ENCODE measurements at regions not wholly inside any gene's neighbourhood (a gene's known extent, or its start where the extent isn't known, plus 50 kb on each side); places are given as distances from the start of the nearest gene placed in this dataset.

GRCh38 chr9:80797831-80798688 lies 891.3 kb downstream of the TLE1 start:
- no peak overlapping the region for H2AFZ ChIP-seq (ENCODE audit: low read depth, low read length, severe bottlenecking)
- H3K27ac ChIP-seq (ENCODE audit: low read depth, low read length), result no peak overlapping the region
- TF ChIP-seq EZH2phosphoT487 (conservative IDR thresholded peaks at IDR 0.05; ENCODE audit: low read length) (no peak), CTCF (IDR thresholded peaks at IDR 0.05; ENCODE audit: insufficient read depth, low read length, poor library complexity, severe bottlenecking) (no peak)
- no peak overlapping the region for H3K9ac ChIP-seq (ENCODE audit: low read length)
- no peaks in the 10 kb centered on the region for H3K9me3 ChIP-seq (ENCODE audit: insufficient read depth, low read length)
- H3K4me2 ChIP-seq (ENCODE audit: low read depth, low read length, poor library complexity, severe bottlenecking), result no peak overlapping the region
- H3K27me3 ChIP-seq (ENCODE audit: low read length), result no peaks in the 10 kb centered on the region
- H3F3A ChIP-seq (ENCODE audit: insufficient read depth), result no peaks in the 10 kb centered on the region
- no peaks in the 10 kb centered on the region for H4K20me1 ChIP-seq (ENCODE audit: low read depth, low read length)
- H3K9me2 ChIP-seq (replicated peaks; ENCODE audit: insufficient read depth, low read length), result no peaks in the 10 kb centered on the region
- H3K4me3 ChIP-seq (ENCODE audit: insufficient read depth, low read length, poor library complexity, severe bottlenecking), result no peak overlapping the region
- H3K36me3 ChIP-seq (ENCODE audit: low read length), result no peaks in the 10 kb centered on the region
- H3K79me2 ChIP-seq (ENCODE audit: insufficient read depth, low read length), result no peaks in the 10 kb centered on the region

GRCh38 chr9:80797101-80797829 lies 892.1 kb downstream of the TLE1 start:
- Histone ChIP-seq H3K9me2 (replicated peaks; ENCODE audit: insufficient read depth, low read length) (no peaks in the 10 kb centered on the region), H3K27me3 (ENCODE audit: low read length) (no peaks in the 10 kb centered on the region), H3K4me2 (ENCODE audit: low read depth, low read length, poor library complexity, severe bottlenecking) (no peak overlapping the region), H3K36me3 (ENCODE audit: low read length) (no peaks in the 10 kb centered on the region), H3K9ac (ENCODE audit: low read length) (no peak overlapping the region), H3K27ac (ENCODE audit: low read depth, low read length) (no peak overlapping the region), H3K4me3 (ENCODE audit: insufficient read depth, low read length, poor library complexity, severe bottlenecking) (no peak overlapping the region), H4K20me1 (ENCODE audit: low read depth, low read length) (no peaks in the 10 kb centered on the region), H2AFZ (ENCODE audit: low read depth, low read length, severe bottlenecking) (no peak overlapping the region), H3K79me2 (ENCODE audit: insufficient read depth, low read length) (no peaks in the 10 kb centered on the region), H3K9me3 (ENCODE audit: insufficient read depth, low read length) (no peaks in the 10 kb centered on the region), H3F3A (ENCODE audit: insufficient read depth) (no peaks in the 10 kb centered on the region)
- TF ChIP-seq CTCF (IDR thresholded peaks at IDR 0.05; ENCODE audit: insufficient read depth, low read length, poor library complexity, severe bottlenecking), result no peak
- TF ChIP-seq EZH2phosphoT487 (conservative IDR thresholded peaks at IDR 0.05; ENCODE audit: low read length), result no peak

- Histone ChIP-seq H3F3A (ENCODE audit: insufficient read depth) (no peaks in the 10 kb centered on the region), H3K27ac (ENCODE audit: low read depth, low read length) (no peak overlapping the region), H3K4me3 (ENCODE audit: insufficient read depth, low read length, poor library complexity, severe bottlenecking) (no peak overlapping the region), H3K27me3 (ENCODE audit: low read length) (no peaks in the 10 kb centered on the region), H3K79me2 (ENCODE audit: insufficient read depth, low read length) (no peaks in the 10 kb centered on the region), H2AFZ (ENCODE audit: low read depth, low read length, severe bottlenecking) (no peak overlapping the region), H3K9me2 (replicated peaks; ENCODE audit: insufficient read depth, low read length) (no peaks in the 10 kb centered on the region), H3K9me3 (ENCODE audit: insufficient read depth, low read length) (no peaks in the 10 kb centered on the region), H4K20me1 (ENCODE audit: low read depth, low read length) (no peaks in the 10 kb centered on the region), H3K36me3 (ENCODE audit: low read length) (no peaks in the 10 kb centered on the region), H3K4me2 (ENCODE audit: low read depth, low read length, poor library complexity, severe bottlenecking) (no peak overlapping the region), H3K9ac (ENCODE audit: low read length) (no peak overlapping the region)
- TF ChIP-seq CTCF (IDR thresholded peaks at IDR 0.05; ENCODE audit: insufficient read depth, low read length, poor library complexity, severe bottlenecking) (no peak), EZH2phosphoT487 (conservative IDR thresholded peaks at IDR 0.05; ENCODE audit: low read length) (no peak)
Measured at GRCh38 chr9:80796632-80797031, 892.7 kb downstream of the TLE1 start.
